DND-41 (cell line): ENCODE measurements at regions not wholly inside any gene's neighbourhood (a gene's known extent, or its start where the extent isn't known, plus 50 kb on each side); places are given as distances from the start of the nearest gene placed in this dataset.

Source experiments
- ATAC-seq: fragments of 200-7000 bp; cut with Tn5 transposase; 3 replicates; pipeline ENCODE4 v1.9.1; 2021; ENCODE audit warnings: low read depth; ENCODE audit not compliant: insufficient read depth
- DNase-seq: peaks from one replicate; pipeline ENCODE4 v3.0.0-alpha.2; 2020
- H2AFZ ChIP-seq: 2 replicates; pipeline ENCODE4 v1.6.0; 2012; ENCODE audit warnings: low read depth, low read length
- H3K27ac ChIP-seq: 2 replicates; pipeline ENCODE4 v1.5.1; 2012; ENCODE audit warnings: low read length, inconsistent platforms
- H3K27me3 ChIP-seq: fragments of 200-600 bp; sonication (generic); 2 replicates; pipeline ENCODE4 v1.6.0; 2012; ENCODE audit warnings: low read length, mild to moderate bottlenecking, inconsistent platforms; ENCODE audit not compliant: insufficient read depth, poor library complexity
- H3K36me3 ChIP-seq: 2 replicates; pipeline ENCODE4 v1.5.1; 2012; ENCODE audit warnings: low read length, inconsistent platforms; ENCODE audit not compliant: insufficient read depth
- H3K4me1 ChIP-seq: 2 replicates; pipeline ENCODE4 v1.5.1; 2012; ENCODE audit warnings: mild to moderate bottlenecking, low read length; ENCODE audit not compliant: insufficient read depth
- H3K4me2 ChIP-seq: 2 replicates; pipeline ENCODE4 v1.6.0; 2012; ENCODE audit warnings: mild to moderate bottlenecking, moderate library complexity, low read length, inconsistent platforms; ENCODE audit not compliant: insufficient read depth
- H3K4me3 ChIP-seq, 2 experiments: fragments of 200-600 bp in 1 of 2; shearing (Covaris generic) in 1 of 2; 2 replicates each; pipeline ENCODE4 v1.5.1; 2012 to 2016; ENCODE audit warnings: inconsistent platforms in 2 of 2, low read length in 2 of 2, mild to moderate bottlenecking in 2 of 2, low read depth in 1 of 2, moderate library complexity in 1 of 2
- H3K79me2 ChIP-seq: 2 replicates; pipeline ENCODE4 v1.6.0; 2012; ENCODE audit warnings: low read length, inconsistent platforms; ENCODE audit not compliant: insufficient read depth
- H3K9ac ChIP-seq: 2 replicates; pipeline ENCODE4 v1.6.0; 2012; ENCODE audit warnings: low read depth, mild to moderate bottlenecking, inconsistent platforms, low read length, moderate library complexity
- H3K9me3 ChIP-seq: 2 replicates; pipeline ENCODE4 v1.5.1; 2012; ENCODE audit warnings: low read length, moderate library complexity, mild to moderate bottlenecking, inconsistent platforms; ENCODE audit not compliant: insufficient read depth, severe bottlenecking
- H4K20me1 ChIP-seq: 2 replicates; pipeline ENCODE4 v1.6.0; 2012; ENCODE audit warnings: low read length; ENCODE audit not compliant: insufficient read depth
- EZH2 ChIP-seq: IDR thresholded peaks from 3 replicates; pipeline ENCODE4 v1.6.1; 2012; ENCODE audit warnings: borderline replicate concordance, low read depth, mild to moderate bottlenecking, moderate library complexity, low read length, inconsistent platforms; ENCODE audit not compliant: severe bottlenecking
- TF ChIP-seq, protein P1 (sequence below): IDR thresholded peaks from 2 replicates; pipeline ENCODE4 v1.5.1; 2012; ENCODE audit warnings: borderline replicate concordance, low read length, moderate library complexity, mild to moderate bottlenecking; ENCODE audit not compliant: poor library complexity, severe bottlenecking; ENCODE audit errors: extremely low read depth

DNA sequence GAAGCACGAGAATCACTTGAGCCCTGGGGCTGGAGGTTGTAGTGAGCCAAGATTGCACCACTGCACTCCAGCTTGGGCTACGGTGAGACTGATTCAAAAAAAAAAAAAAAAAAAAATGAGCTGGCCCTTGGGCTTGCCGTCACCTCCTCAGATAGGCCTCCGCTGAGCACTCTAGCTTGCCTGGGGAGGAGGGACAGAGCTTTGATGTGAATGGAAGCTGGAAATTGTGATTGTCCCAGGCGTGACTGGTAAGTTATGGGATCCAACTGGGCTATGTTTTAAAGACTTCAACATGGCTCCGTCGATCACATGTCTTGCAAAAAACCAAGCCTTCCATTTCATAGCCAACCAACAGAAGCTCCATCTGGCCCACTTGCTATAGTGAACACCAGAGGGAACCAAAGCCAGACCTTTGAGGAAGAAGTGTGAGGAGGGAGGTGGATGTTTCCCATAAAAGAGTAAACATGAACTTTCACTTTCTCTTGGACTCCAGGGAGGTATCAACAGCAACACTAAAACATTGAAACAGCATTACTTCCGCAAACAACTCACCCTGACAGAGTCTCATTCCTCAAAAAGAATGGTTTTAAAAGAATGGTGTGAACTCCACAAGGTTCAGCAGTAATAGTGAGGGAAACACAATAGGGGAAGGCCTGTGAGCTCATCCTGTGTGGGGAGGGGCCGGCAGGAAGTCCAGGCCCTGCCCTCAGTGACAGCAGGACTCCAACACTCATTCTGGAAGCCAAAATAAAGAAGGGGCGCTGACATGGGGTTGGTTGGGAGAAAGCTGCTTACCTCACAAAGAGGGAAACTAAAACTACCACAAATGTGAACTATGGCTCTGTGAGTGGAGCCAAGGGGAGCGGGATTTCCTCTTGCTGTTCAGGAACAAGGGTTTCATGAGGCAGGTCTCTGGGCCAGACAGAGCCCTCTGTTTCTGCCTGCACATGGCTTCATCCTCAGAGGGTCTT lies 59.2 kb upstream of the IL12A start:
- ATAC-seq = peak; percentile 66
- H3K27ac ChIP-seq = no peak overlapping the region
- no peak for TF ChIP-seq EZH2
- TF ChIP-seq, protein P1, sequence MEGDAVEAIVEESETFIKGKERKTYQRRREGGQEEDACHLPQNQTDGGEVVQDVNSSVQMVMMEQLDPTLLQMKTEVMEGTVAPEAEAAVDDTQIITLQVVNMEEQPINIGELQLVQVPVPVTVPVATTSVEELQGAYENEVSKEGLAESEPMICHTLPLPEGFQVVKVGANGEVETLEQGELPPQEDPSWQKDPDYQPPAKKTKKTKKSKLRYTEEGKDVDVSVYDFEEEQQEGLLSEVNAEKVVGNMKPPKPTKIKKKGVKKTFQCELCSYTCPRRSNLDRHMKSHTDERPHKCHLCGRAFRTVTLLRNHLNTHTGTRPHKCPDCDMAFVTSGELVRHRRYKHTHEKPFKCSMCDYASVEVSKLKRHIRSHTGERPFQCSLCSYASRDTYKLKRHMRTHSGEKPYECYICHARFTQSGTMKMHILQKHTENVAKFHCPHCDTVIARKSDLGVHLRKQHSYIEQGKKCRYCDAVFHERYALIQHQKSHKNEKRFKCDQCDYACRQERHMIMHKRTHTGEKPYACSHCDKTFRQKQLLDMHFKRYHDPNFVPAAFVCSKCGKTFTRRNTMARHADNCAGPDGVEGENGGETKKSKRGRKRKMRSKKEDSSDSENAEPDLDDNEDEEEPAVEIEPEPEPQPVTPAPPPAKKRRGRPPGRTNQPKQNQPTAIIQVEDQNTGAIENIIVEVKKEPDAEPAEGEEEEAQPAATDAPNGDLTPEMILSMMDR = peak; percentile 27
- H3K9me3 ChIP-seq = peaks cover 8% of the 10 kb centered on the region
- H3K4me3 ChIP-seq = no peak overlapping the region
- H3K9ac ChIP-seq = no peak overlapping the region
- no peaks in the 10 kb centered on the region for H4K20me1 ChIP-seq
- no peak for DNase-seq
- peaks cover 4% of the 10 kb centered on the region; the same call in 1 of the 2 replicates for H3K4me1 ChIP-seq
- no peaks in the 10 kb centered on the region for H3K27me3 ChIP-seq
- peak overlapping the region; percentile 21; the same call in 1 of the 2 replicates for H3K4me2 ChIP-seq
- no peaks in the 10 kb centered on the region for H3K79me2 ChIP-seq
- H3K36me3 ChIP-seq = no peaks in the 10 kb centered on the region
- peak overlapping the region; percentile 5; the same call in 1 of the 2 replicates for H2AFZ ChIP-seq

DNA sequence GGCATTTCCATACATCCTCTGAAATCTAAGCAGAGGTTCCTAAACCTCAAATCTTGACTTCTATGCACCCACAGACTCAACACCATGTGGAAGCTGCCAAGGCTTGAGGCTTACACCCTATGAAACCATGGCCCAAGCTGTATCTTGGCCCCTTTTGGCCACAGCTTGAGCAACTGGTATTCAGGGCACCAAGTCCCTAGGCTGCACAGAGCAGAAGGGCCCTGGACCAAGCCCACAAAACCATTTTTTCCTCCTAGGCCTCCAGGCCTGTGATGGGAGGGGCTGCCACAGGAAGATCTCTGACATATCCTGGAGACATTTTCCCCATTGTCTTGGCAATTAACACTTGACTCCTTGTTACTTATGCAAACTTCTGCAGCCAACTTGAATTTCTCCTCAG lies 54.4 kb upstream of the IL12A start:
- no peaks in the 10 kb centered on the region for H4K20me1 ChIP-seq
- peaks cover 4% of the 10 kb centered on the region; the same call in 1 of the 2 replicates for H3K4me1 ChIP-seq
- no peak overlapping the region for H2AFZ ChIP-seq
- no peaks in the 10 kb centered on the region for H3K79me2 ChIP-seq
- no peak overlapping the region for H3K9ac ChIP-seq
- H3K4me2 ChIP-seq = no peak overlapping the region
- DNase-seq (no peak), ATAC-seq (no peak)
- H3K36me3 ChIP-seq = no peaks in the 10 kb centered on the region
- no peaks in the 10 kb centered on the region for H3K27me3 ChIP-seq
- no peak overlapping the region for H3K27ac ChIP-seq
- peaks cover 8% of the 10 kb centered on the region for H3K9me3 ChIP-seq
- no peak for TF ChIP-seq EZH2
- TF ChIP-seq, protein P1 = no peak
- no peak overlapping the region for H3K4me3 ChIP-seq

DNA sequence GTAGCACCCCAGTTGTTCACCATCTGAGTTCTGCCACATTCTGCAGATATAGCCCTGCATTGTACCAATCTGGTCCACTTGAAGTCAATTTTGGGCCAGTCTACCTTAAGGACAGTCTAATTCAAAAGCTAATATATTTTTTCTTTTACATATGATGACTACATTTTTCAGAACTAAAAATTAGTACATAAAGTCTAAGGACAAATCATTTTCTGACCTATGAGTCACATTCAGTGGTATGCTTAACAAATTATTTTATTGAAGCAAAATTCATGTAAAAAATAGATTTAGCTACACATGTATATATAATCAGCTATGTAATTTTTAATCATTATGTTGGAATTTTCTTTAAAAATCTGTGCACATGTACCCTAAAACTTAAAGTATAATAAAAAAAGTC lies 52.1 kb upstream of the IL12A start:
- H3K4me1 ChIP-seq = no peaks in the 10 kb centered on the region
- H3K9ac ChIP-seq = no peak overlapping the region
- ATAC-seq = no peak
- no peak overlapping the region for H3K27ac ChIP-seq
- H4K20me1 ChIP-seq = no peaks in the 10 kb centered on the region
- no peaks in the 10 kb centered on the region for H3K79me2 ChIP-seq
- H2AFZ ChIP-seq = no peak overlapping the region
- no peak overlapping the region for H3K4me3 ChIP-seq
- no peaks in the 10 kb centered on the region for H3K27me3 ChIP-seq
- no peaks in the 10 kb centered on the region for H3K36me3 ChIP-seq
- peaks cover 8% of the 10 kb centered on the region for H3K9me3 ChIP-seq
- no peak for DNase-seq
- TF ChIP-seq, protein P1 = no peak
- no peak for TF ChIP-seq EZH2
- no peak overlapping the region for H3K4me2 ChIP-seq
